HG03064 (cell line): ENCODE measurements at regions not wholly inside any gene's neighbourhood (a gene's known extent, or its start where the extent isn't known, plus 50 kb on each side); places are given as distances from the start of the nearest gene placed in this dataset.

Experiments
- ATAC-seq: cut with Tn5 transposase; IDR thresholded peaks from one replicate; pipeline ENCODE4 v1.9.1; 2021; ENCODE audit warnings: low read depth; ENCODE audit not compliant: unreplicated experiment

DNA sequence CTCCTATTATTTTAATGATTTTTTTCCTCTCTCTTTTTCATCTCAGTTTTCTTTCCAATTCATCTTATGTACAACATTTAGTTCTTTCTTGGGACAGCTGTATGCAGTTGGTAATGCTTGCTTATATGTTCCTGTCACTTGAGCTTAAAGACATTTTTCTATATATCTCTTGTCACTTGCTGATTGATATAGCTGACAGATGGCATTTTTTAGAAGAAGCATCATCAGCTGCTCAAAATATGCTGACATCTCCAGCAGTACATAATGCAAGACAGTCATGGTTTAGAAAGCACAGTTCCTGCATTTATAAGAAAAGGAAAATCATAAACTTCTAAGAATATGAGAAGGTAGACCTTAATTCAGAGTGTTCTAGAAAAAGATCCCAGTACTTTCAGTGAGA is 56.5 kb downstream of the DCAF8L1 start:
- ATAC-seq = no peak

DNA sequence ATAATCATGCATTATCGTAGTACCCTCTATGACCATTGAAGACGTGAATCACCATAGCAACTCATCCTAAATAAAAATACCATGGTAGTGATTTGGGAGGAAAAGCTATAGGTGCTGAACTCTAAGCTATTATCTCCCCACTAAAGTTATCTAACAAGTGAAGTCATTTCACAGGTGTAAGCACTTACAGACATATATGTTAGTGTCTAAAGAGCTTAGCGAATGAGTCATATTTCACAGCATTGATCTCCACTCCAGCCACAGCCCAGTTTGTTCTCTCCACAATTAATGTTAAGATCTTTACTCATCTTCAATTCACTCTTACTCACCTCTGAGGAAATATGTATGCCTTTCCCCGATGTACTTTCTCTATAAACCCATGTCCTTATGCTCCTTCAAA is 57.0 kb downstream of the DCAF8L1 start:
- ATAC-seq = no peak

DNA sequence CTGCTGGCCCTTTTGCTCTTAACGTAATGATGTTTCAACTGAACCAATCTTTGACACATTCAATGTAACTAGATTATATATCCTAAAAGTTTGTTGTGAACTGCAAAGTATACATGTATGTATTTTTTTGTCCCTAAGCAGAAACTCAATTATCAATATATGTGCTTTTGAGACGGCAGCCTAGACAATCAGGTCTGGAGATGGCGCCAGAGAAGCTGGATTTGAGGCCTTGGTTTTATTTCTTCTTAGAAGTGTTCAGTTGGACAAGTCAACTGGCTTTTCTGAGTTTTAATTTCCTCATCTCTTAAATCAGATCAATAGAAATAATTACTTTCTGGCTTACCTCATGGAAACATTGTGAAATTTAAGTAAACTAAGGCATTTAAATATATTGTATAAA is 62.5 kb downstream of the DCAF8L1 start:
- no peak for ATAC-seq

GRCh38 chrX:27917713-27918500 is 63.3 kb downstream of the DCAF8L1 start:
- no peak for ATAC-seq

DNA sequence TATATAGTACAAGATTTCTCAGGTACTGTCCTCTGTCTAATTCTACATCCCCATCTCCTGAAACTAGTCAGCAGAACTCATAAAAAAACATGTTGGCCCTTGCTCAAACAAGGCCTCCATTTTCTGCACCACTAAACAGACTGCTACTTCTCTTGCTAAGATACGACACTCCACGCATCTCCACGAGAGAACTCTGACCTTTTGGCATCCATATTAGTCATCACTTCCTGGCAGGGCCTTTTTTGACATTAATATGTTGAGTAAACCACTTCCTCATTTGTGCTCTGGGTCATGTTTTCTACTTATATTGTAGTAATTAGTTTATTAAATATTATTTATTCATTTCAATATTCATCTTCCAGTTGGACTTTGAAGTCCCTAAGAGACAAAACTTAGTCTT is 65.6 kb downstream of the DCAF8L1 start:
- ATAC-seq = peak; percentile 57

DNA sequence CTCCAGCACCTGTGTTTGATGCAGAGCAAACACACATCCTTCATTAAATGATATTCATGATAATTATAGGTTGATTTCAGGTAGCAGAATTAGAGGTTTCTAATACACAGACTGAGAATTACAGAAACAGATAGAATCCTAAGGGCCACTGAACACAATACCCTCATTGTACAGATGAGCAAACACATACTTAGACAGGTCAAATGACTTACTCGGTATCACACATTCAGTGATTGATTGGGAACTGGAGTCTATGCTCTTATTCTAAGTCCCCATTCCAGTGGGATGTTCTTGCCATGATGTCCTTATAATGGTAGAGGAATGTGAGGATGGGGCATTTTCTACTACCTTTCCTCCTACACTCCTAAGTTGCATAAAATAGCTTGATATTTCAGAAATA is 70.8 kb downstream of the DCAF8L1 start:
- ATAC-seq = no peak

DNA sequence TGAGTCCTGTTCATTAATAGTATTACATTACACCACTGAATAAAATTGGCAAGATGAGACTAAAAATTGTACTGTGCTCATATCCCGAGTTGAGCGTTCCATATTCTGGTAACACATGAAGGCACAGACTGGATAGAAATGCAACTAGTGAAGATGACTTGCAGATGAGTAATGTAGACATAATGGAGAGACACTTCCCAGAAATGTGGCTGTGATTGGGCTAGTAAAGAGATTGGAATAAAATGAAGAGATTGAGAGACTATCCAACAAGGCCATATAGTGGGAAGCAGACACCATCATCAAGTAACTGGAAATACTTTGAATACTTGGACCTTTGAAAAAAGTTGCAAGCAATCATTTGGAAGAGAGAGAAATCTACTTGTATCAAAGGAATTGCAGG is 77.3 kb downstream of the DCAF8L1 start:
- ATAC-seq = no peak

DNA sequence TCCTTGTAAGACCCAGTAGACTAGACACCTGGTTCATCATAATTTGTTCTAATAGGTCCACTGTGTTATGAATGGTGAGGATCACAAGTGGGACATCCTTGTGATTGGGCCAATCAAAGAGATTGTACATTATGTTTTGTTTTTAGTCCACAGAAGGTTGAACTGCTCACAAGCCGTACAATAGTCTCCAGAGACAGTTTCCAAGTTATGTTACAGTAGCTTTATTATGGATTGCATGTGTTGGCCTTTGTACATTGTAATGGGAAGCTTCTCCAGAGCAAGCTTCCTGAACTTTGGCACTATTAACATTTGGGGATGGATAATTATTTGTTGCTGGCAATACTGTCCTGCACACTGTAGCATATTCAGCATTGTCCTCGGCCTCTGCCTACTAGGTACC is 86.1 kb downstream of the MAGEB10 start:
- ATAC-seq = no peak

DNA sequence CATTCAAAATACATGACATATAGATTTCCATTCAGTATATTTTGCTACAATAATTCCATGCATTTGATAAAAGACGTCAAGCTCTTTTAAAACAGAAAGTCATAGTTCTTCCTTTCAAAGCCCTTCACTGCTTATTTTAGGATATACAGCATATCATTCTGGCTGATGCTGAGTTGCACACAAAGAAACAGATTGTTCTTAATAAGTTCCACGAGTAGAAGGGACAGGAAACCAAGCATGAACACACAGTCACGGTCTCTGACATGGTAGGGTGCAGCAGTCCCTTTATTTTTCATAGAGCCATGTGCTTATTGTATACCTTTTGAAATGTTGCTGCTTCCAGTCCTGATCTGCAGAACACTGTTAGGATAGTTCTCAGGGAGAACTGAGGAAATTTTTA is 85.4 kb downstream of the MAGEB10 start:
- ATAC-seq = no peak

- no peak for ATAC-seq
Measured at GRCh38 chrX:27890611-27891010, 82.8 kb downstream of the MAGEB10 start.

DNA sequence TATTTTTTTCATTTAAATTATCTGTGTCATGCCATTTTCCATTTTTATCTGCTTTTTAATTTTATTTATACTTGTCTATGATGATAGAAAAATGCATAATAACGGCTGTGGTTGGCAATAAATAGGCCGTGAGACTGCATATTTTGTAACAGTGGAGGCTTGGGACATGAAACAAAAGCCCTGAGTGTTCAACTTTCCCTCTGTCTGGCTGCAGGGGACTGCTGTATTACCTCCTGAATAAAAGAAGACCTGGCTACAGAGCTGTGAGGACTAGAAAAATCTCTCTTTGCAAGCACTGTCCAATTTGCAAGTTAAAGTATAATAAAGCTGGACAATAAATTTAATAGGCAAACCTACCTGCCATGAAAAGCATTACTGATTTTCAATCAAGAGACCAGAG is 82.1 kb downstream of the MAGEB10 start:
- no peak for ATAC-seq

- ATAC-seq = no peak
Measured at GRCh38 chrX:27884654-27885053, 76.9 kb downstream of the MAGEB10 start.

GRCh38 chrX:27883468-27884092 is 75.8 kb downstream of the MAGEB10 start:
- ATAC-seq = no peak

GRCh38 chrX:27882695-27883094 is 74.9 kb downstream of the MAGEB10 start:
- no peak for ATAC-seq

DNA sequence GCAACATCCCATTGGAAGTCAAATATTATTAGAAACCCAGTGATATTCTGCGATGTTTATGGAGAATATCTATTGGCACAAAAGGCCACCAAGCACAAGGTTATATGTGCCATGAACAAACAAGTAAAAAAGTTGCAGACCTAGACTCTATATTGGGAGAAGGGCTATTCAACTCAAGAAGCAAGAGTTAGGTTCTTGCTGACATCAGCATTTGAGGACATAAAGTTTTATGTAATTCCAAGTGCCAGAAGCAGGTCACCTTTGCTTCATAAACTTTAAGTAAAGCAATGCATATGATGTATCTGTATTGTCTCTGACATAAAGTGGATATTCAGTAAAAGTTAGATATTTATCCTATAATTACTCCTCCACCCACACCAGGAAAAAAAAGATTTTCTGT is 71.1 kb downstream of the MAGEB10 start:
- ATAC-seq = no peak
